VCaP (cell line): ENCODE measurements at regions not wholly inside any gene's neighbourhood (a gene's known extent, or its start where the extent isn't known, plus 50 kb on each side); places are given as distances from the start of the nearest gene placed in this dataset.

ENCODE experiments used
- H3K27ac ChIP-seq: fragments of 450-650 bp; 2 replicates; pipeline ENCODE4 v1.5.1; 2017
- CTCF ChIP-seq: fragments of 450-650 bp; conservative IDR thresholded peaks from 2 replicates; pipeline ENCODE4 v1.5.1; 2017; ENCODE audit warnings: mild to moderate bottlenecking, moderate library complexity

GRCh38 chr19:28305513-28305912 lies 907.4 kb downstream of the UQCRFS1 start:
- TF ChIP-seq CTCF, result no peak
- H3K27ac ChIP-seq, result no peak overlapping the region

GRCh38 chr19:28303502-28303901 lies 909.4 kb downstream of the UQCRFS1 start:
- no peak overlapping the region for H3K27ac ChIP-seq
- no peak for TF ChIP-seq CTCF

GRCh38 chr19:28301961-28302360 lies 911.0 kb downstream of the UQCRFS1 start:
- no peak for TF ChIP-seq CTCF
- no peak overlapping the region for H3K27ac ChIP-seq

GRCh38 chr19:28301463-28301862 lies 911.5 kb downstream of the UQCRFS1 start:
- TF ChIP-seq CTCF, result no peak
- no peak overlapping the region for H3K27ac ChIP-seq

- no peak for TF ChIP-seq CTCF
- no peak overlapping the region for H3K27ac ChIP-seq
These were observed 913.3 kb downstream of the UQCRFS1 start for GRCh38 chr19:28299649-28300048.

- TF ChIP-seq CTCF, result no peak
- H3K27ac ChIP-seq, result no peak overlapping the region
These were observed 915.3 kb downstream of the UQCRFS1 start for GRCh38 chr19:28297586-28298157.

GRCh38 chr19:28297036-28297435 lies 915.9 kb downstream of the UQCRFS1 start:
- no peak overlapping the region for H3K27ac ChIP-seq
- TF ChIP-seq CTCF, result no peak
